ENCODE measurements at regions not wholly inside any gene's neighbourhood (a gene's known extent, or its start where the extent isn't known, plus 50 kb on each side); places are given as distances from the start of the nearest gene placed in this dataset.

DNA sequence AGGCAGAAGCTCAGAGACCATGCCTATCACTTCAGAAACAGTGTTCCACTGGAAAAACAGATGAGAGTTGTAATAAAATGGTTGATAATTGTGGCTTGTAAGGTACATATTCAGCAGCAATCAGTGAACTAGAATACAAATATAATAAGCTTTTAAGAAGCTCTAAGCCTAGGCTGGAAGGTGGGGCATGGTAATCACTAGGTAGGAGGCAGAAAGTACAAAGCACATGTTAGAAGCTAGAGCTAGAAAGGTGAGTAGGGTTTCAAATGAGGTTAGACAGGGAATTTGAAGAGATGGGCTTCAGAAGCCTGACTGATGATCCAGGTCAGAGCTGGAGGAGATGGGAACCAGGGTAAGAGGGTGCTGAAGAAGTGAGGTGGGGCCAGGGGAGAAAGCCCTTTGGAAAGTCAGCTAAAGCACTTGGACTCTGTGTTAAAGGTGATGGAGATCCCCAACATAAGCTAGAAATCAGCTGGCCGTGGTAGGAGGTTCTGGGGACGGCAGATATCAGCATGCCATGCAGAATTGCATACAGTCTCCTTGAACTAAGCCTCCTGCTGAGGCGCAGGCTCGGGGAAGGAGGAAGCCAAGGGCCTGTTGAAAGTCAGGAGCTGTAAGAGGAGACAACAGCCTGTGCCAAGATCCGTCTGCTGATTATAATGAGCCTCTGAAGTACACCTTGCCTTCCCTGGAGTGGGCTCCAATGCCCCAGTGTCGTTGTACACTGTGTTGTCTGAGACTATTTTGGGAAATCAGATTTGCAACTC lies 659.4 kb downstream of the BCL11B start:
- no peak for DNase-seq

DNA sequence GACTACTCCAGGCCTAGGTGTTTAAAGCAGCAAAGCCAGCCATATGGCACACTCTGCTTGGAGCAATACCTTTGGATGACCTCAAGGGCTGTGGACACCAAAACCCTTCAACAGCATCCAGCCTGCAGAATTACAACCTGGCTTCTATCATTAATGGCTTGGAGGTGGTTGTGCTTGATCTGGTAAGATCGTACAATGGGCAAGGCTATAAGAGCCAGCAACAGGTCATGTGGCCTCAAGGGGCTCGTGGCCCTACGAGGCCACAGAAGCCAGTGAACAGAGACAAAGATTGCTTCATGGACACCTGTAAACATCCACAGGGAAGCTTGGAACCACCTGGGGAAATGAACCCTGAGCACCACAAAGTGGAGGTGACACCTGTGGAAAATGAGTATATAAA lies 657.3 kb downstream of the BCL11B start:
- DNase-seq, result no peak

DNA sequence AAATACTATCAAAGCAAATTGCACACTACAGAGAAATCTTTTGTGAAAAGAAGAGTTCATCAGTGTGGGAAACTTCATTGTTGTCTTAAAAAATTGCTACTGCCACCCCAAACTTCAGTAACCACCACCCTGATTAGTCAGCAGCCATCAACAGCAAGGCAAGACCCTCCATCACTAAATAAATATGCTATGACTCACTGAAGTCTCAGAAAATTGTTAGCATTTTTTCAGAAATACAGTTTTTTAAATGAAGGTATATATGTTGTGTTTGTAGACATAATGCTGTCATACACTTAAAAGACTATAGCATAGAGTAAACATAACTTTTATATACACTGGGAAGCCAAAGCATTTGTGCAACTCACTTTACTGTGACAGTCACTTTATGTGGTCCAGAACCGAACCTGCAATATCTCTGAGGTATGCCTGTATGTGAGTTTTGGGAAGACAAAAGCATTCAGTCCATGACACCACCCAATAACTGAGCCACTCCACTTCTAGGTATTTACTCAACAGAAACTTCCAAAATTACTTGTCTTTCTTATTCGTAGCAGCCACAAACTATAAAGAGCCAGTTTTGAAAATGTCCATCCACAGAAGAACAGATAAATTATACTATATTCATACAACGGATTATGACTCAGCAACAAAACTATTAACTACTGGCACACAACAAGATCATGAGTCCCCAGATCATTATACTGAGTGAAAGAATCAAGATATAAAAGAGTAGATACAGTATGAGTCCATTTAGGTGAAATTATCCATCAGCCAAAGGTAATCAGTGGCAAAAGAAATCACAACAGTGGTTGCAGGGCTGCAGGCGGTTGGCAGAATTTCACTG lies 649.6 kb downstream of the BCL11B start:
- DNase-seq, result no peak

DNA sequence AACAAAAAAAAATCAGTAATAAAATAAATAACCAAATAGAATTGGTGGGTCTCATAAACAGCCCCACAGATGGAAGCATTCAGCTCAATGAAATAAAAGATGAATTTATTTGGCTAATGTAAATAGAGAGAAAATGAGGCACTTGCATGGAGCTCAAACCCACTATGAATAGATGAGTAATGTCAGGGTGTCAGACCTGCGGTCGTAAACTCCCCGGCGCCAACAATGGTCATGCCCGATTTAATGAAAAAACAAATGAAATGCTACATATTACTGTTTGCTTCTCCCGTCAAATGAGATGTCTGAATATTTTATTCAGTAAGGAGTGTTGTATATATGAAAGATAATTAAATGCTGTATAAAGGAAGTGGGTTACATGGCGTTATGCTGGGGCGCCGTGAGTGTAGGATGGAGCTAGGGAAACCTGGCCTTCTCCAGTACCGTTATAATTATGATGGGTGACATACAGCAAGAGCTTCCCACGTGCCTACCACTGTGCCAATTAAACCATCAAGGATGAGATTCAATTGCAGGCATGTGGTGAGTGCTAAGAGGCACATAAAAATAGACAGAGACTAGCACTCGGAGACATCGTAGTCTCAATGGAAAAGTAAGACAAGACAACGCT lies 648.1 kb downstream of the BCL11B start:
- DNase-seq, result no peak

DNA sequence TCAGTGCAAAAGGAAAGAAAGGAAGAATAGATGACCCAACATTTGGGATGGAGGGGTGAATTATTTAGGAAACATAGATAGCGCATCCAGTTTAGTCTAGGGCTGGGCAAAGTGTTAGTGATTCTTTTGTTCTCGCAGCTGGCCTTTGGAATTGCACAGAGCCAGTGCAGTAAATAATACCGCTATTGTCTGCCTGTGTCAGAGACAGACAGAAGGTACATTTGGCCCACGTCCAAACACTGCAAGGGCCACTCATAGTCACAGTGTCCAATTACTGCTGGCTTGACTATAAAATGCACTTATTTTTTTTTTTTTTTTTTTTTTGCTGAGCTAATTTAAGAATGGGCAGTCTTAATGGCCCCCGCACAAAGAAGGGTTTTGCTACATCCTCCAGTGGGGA lies 638.6 kb downstream of the BCL11B start:
- no peak for DNase-seq

DNA sequence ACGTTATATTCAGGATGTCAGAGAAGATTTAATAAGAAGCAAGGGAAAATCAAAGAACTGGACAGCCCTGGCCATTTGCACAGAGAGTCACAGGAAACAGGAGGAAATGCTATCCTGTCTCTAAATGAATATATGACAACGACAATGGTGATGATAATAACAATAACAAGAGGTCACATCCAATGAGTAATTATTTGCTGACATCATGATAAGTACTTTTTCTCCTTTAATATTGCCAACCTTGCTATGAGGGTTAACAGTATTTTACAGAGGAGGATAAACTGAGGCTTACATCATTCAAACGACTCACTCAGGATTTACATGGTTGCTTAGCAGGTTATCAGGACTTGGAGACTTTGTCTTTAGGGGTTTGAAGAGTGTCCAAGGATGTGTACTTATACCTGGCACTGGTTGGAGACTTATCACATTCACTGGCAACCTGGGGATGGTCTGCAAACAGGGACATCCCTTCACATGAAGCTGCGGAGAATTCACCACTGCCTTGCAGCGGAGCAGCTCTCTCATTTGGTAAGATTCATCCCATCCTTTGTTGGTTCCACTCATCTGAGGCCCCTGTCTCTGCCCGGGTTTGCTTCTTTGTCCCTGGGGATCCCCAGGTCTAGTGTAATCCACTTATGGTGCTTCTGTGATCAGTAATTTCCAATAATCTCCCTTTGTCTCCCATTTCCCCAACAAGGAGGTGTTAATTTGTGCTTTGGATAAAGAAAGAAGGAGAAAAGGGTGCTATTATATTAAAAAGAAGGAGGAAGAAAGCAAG lies 637.8 kb downstream of the BCL11B start:
- DNase-seq, result no peak

DNA sequence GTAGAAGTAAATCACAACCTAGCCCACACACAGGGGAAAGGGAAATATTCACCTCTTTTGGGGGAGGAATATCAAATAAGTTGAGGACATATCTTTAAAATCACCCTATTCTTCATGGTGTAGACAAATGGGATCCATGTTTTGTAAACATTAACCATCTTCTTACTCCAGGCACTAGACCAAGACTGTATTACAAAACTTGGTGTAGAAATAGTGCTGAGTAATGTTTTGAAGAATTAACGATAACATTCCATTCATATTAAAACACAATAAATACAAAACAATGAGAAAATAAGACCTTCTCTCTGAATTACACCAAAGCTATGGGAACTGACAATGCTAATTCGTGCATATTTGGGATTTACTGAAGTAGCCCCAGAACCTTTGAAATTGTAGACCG lies 633.6 kb downstream of the BCL11B start:
- DNase-seq, result no peak

DNA sequence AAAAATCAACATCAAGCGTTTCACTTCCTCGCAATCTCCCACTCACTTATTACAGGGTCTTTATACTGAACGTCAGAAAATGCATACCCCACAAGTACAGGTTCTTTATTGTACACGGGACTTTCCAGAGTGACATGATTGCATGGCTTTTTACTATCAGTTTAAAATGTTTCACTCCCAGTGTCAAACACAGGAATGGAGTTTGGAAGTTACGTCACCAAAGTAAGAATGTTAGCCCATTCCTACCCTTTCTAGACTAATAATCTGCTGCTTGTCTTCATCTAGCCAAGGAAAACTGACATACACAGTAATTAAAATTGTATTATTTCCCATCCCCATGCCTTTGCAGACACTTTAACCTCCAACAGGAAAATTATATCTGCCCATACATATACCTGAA lies 624.2 kb downstream of the BCL11B start:
- no peak for DNase-seq

DNA sequence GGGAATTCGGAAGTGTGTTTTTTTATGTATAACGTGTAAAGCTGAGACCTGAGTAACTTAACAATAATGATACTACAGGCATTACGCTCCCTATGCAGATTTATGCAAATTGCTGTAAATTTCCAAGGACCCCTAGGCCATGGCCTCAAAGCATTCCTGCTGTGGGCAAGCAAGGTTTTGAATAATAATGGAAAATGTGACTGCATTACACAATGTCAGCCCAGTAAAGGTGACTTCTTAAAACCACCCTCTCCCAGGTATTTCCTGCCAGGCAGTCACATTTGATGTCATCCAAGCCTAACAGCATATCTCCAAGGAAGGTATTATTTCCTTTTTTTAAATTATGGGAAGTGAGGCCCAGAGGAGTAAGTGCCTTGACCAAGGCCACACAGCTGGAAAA lies 621.0 kb downstream of the BCL11B start:
- no peak for DNase-seq

DNA sequence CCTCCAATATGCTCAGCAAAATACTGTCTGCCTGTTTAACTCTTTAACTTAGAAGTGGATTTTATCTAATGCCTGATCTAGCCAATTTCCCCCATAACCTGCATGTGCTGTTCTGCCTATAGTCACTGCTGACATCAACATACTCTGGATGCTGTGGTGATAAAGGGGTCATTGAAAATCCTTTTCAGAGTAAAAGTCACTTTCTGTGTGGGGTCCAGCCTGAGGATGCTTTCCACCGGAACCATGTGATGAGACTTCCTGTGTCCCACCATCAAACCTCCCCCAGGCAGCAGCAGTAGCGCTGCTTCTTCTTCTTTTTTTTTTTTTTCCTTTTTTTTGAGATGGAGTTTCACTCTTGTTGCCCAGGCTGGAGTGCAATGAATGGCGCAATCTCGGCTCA lies 607.0 kb downstream of the BCL11B start:
- no peak for DNase-seq

DNA sequence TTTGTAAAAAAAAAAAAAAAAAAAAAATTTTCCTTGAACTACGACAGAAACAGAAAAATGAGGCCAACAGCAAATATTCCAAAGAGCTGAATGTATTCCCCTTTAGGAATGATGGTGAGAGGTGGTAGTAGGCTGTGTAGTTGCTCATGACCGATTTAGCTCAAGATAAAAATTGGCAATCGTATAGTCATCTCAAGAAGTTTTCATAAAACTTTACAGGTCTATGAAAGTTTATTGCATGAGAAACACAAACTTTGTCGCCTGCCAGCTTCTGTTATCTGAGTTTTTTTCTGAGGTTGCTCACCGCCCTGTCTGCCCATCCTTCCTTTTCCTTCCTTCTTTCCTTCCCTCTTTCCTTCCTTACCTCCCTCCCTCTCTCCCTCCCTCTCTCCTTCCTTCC lies 605.5 kb downstream of the BCL11B start:
- no peak for DNase-seq

DNA sequence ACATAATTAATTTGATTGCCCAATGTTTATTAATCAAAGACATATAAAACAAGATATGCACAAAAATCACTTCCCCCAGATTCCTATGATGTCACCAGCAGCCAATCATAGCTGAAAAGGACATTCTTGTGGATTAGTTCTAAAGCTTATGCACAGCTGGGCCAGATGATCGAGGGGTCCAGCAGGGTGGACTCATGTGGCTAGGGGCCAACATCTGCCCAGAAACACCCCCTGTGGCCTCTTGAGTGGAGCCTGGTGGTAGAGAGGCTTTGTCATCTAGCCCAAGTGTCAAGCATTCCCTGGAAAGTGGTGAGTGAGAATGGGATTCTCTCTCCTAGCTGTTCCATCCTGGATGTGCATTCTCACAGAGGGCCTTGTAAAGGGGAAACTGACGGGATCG lies 590.0 kb downstream of the BCL11B start:
- DNase-seq, result no peak

DNA sequence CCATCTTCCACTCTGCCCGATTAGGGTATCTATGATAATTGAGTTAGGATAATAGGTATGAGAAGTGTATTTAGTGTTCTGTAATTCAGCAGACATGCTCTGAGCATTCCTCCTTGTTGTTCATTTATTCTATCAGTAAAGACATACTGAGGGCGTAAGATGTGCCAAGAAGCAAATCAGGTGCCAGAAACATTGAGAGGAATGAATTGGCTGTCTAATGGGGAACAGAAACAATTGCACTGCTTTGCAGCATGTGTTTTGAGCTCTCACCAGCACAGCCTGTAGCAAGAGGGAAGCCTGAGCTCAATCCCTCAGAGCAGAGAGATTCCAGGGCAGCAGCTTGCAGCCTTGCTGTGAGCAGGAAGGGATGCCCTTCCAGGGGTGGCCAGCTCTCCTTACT lies 589.3 kb downstream of the BCL11B start:
- DNase-seq, result no peak

DNA sequence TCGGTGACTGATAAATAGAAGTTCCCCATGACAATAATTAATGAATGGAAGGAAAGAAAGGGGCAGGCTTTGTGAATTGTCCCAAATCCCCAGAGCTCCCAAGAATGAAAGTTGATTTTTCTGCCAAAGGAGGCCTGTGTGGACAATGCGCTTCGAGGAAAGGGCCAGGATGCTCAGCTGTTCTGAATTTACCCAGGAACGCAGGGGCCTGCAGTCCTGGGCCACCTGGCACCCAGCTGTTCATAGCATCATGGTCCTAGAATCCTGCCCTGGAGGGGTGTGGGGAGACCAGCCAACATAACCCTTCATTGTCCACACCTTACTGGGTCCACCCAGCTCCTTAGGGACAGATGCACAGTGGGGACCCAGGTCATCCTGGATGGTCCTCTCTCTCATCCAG lies 587.5 kb downstream of the BCL11B start:
- DNase-seq, result no peak

DNA sequence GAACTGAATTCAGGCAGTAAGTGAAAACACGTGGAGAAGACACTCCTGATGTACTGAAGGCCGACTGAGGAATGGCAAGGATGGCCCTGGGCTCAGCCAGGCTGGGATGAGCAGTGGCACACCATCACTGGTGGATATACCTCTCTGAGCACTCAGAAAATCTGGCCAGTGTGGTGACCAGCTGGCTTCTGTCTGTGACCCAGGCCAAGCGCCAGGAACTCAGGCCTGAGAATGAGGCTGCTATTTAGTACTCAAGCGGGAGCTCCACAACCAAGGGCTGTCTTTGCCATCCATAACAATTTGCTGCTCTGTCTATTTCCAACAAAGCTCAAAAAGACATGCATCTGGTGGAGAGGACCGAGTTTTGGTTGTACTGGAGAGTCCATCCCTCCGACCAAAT lies 586.3 kb downstream of the BCL11B start:
- no peak for DNase-seq

DNA sequence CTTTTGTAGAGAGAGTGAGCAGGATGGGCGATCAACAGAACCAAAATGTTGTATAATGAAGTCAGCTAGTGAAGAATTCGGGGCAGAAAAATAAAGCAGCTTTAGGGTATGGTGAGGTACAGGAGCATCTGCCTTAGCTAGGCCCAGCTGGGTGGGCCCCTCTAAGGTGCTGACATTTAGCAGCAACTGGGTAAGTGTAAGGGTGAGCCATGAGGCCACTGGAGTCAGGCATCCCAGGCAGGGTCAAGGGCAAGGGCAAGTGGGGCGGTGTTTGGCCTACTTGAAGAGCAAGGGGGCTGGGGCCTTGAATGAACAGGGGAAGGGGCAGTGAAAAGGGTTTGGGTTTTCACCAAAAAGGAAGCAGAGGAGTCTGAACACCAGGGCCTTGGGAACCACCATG lies 583.6 kb downstream of the BCL11B start:
- no peak for DNase-seq

DNA sequence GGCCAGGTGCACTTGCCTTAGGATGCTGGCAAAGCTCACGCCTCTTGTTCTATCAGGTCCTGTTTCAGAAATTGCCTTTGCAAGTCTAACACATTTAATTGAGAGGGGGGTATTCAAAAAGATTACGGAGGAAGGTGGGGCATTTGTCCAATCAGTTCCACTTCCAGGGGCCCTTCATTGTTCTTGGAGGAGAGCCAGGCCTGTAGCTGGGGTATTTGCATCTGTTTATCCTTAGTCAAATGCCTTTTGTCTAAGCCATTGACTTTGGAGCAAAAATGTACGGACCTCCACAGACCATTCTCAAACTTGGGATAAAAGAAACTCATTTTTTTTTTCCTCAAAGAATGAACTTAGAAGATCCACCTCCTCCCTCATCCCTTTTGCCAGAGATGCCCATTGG lies 582.0 kb downstream of the BCL11B start:
- no peak for DNase-seq

DNA sequence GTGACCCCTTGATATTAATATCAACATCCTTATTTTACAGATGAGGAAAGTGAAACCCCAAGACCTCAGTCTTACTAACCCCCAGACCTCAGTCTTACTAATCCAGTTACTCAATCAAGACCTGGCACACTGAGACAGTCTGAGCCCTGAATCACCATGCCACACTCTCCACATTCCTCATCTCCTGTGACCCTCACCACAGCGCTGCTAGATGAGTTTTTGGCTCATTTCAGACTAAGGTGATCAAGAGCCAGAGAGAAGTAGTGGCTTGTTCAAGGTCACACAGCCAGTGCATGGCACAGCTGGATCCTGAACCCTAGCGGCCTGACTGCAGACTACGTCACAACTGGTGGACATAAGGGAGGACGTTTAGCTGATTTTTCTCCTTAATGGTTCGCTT lies 579.2 kb downstream of the BCL11B start:
- no peak for DNase-seq

DNA sequence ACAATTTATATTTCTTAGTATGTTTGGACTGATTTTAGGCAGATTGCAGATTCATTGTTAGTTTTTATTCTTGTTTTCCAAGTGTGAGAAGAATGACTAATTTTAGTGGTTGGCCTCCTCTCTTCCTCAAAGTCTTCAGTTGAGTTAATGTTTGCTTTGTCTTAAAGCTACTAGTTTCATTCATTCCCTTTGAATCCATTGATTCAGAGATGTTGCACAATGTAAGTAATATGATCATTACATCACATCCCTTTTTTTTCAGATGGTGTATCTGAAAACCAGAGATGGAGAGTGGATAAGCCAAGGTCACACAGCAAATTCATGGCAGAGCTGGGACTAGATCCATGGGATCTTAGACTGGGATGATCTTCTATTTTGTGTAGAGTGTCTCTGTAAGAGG lies 577.5 kb downstream of the BCL11B start:
- DNase-seq, result no peak

DNA sequence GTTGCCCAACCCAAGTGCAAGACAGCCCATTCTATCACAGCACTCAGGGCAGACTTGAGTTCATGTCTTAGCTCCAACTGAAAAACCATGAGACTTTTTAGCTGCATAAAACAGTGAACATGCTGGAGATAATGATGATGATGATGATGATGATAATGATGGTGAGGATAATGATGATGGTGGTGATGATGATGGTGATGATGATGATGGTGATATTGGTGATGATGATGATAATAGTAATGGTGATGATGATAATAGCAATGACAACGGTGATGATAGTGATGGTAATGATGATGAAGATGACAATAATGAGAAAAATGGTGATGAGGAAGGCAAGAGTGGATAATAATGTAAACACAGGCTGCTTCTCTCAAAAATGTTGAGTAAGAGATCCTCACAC lies 576.2 kb downstream of the BCL11B start:
- no peak for DNase-seq

DNA sequence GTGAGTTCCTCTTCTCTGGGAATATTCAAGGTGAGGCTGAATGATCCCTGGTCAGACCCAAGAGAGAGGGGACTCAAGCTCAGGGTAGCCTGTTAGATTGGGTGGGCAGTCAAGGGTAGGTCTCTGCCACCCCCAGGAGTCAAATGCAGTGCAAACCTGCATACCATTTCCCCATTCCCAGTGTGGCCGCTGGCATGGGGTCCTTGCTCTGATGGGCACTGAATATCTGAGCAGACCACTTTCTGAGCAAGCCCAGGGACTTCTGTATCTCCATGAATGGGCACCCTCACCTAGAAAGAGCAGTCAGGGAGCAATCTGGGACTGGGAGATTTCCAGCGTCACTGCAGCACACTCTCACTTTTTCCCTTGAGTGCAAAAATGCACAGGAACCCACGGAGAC lies 573.7 kb downstream of the BCL11B start:
- DNase-seq, result no peak

DNA sequence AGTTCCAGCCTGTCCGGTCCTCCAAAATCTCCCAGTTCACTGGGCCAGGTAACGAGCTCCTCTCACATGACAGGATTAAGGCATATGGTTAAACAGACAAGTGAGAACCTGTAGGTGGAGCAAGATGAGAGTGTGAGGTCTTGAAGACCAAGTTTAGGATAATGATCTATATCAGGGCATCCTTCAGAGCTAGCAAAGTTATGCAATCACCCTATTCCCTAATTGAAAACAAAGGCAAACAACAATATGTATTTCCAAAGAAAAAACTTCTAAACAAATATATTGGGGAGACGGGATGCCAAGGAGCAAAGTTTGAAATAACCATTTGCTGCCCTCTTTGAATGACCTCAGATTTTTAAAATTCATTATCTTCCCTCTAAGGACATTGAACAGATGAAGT lies 571.2 kb downstream of the BCL11B start:
- DNase-seq, result no peak

DNA sequence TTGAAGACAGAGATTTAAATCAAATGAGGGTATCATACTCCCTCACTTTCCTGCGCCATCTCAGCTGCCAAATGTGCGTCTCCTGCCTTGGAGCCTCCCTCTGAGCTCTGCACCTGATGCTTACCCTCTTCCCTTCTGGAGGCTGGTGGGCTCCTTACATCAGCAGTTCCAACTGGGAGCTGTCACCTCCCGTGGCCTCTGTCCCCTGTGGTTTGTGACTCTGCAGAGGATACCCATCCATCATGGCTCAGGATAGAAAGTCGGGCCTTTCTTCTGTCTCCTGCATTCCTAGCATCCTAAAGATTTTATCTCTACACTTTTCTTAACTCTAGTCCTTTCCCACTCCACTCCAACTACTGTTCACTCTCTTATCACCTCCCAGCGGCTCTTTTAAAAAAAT lies 570.6 kb downstream of the BCL11B start:
- DNase-seq, result no peak

Data from inflammatory macrophage treated with lipopolysaccharide for 1 hour (primary cell).